ENCODE measurements at regions not wholly inside any gene's neighbourhood (a gene's known extent, or its start where the extent isn't known, plus 50 kb on each side); places are given as distances from the start of the nearest gene placed in this dataset.

- TF ChIP-seq ZNF707 (tag by site-specific recombination; IDR thresholded peaks at IDR 0.05), result no peak
- no peak for TF ChIP-seq ZNF274 (IDR thresholded peaks at IDR 0.05; ENCODE audit: low read length)
- no peak for TF ChIP-seq ZNF274 (tag by site-specific recombination; IDR thresholded peaks at IDR 0.05; ENCODE audit: borderline replicate concordance)
- TF ChIP-seq ZNF645 (tag by site-specific recombination; IDR thresholded peaks at IDR 0.05), result no peak
- TF ChIP-seq CTCF (tag by site-specific recombination; IDR thresholded peaks at IDR 0.05), result no peak
- no peak for TF ChIP-seq KLF16 (tag by site-specific recombination; IDR thresholded peaks at IDR 0.05)
These were observed 78.6 kb downstream of the TMEM270 start for GRCh38 chr7:73939528-73939927.

Measured in HEK293 (cell line).